VCaP (cell line): ENCODE measurements at regions not wholly inside any gene's neighbourhood (a gene's known extent, or its start where the extent isn't known, plus 50 kb on each side); places are given as distances from the start of the nearest gene placed in this dataset.

Experiments used
- H3K27ac ChIP-seq: fragments of 450-650 bp; 2 replicates; pipeline ENCODE4 v1.5.1; 2017
- TF ChIP-seq, protein P1 (sequence below): fragments of 450-650 bp; conservative IDR thresholded peaks from 2 replicates; pipeline ENCODE4 v1.5.1; 2017; ENCODE audit warnings: mild to moderate bottlenecking, moderate library complexity

GRCh38 chr3:20400686-20401085 lies 214.7 kb upstream of the SGO1 start:
- no peak overlapping the region for H3K27ac ChIP-seq
- TF ChIP-seq, protein P1, sequence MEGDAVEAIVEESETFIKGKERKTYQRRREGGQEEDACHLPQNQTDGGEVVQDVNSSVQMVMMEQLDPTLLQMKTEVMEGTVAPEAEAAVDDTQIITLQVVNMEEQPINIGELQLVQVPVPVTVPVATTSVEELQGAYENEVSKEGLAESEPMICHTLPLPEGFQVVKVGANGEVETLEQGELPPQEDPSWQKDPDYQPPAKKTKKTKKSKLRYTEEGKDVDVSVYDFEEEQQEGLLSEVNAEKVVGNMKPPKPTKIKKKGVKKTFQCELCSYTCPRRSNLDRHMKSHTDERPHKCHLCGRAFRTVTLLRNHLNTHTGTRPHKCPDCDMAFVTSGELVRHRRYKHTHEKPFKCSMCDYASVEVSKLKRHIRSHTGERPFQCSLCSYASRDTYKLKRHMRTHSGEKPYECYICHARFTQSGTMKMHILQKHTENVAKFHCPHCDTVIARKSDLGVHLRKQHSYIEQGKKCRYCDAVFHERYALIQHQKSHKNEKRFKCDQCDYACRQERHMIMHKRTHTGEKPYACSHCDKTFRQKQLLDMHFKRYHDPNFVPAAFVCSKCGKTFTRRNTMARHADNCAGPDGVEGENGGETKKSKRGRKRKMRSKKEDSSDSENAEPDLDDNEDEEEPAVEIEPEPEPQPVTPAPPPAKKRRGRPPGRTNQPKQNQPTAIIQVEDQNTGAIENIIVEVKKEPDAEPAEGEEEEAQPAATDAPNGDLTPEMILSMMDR: no peak

DNA sequence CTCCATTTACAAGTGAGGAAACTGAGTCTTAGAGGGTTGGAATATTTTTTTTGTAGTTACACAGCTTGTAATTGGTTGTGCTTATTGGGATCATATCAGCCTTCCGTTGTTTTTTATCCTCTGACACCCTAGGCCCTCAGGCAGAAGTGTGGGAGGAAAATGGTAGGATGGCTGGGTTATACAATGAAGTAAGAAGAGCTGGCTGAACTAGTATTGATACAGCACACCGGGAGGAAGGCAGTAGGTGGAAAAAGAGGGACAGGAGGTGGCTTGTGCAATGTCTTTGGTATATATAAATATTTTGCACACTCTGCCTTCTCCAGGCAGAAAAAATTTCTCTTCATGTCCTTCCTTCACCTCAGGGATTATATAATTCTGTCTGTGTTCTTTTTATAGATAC lies 214.3 kb upstream of the SGO1 start:
- H3K27ac ChIP-seq: no peak overlapping the region
- TF ChIP-seq, protein P1: no peak

- H3K27ac ChIP-seq: no peak overlapping the region
- TF ChIP-seq, protein P1: no peak
These were observed 210.3 kb upstream of the SGO1 start for GRCh38 chr3:20396335-20396734.

GRCh38 chr3:20395692-20396091 lies 209.7 kb upstream of the SGO1 start:
- TF ChIP-seq, protein P1: no peak
- H3K27ac ChIP-seq: no peak overlapping the region

DNA sequence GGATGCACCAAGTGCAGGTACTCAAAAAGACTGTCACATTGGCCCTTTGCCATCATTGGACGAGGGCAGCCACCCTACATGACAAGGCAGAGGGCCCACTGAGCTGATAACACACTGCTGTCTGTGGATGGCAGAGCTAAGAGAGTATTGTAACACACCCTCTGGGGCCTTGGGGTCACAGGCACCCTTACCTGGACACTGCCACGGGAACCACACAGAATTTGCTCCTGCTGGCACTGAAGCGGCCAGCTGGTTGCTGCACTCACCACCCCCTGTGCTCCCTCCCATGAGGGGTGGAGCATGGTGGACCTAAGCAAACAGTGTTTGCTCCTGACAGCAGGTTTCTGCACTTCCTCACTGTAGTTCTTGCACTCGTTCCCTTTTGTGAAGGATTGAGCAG lies 208.2 kb upstream of the SGO1 start:
- TF ChIP-seq, protein P1: no peak
- no peak overlapping the region for H3K27ac ChIP-seq

DNA sequence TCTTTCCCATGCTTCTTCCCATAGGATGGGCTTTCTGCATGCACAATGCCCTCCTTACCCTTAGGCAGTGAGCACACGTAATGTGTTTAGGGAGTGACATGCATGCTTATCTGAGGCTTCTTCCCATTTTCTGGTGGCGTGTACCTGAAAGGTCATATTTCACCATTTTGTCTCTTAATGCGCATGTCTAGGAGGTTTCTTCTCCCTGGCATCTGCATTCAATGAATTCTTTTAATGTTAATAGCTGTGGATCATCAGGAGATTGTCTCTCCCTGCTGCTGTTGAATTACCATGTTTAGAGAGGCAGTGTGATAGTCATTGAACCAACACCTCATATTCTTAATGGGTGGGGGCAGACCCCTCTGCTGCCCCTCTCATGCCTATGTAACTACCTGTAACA lies 205.6 kb upstream of the SGO1 start:
- H3K27ac ChIP-seq: no peak overlapping the region
- TF ChIP-seq, protein P1: no peak

- H3K27ac ChIP-seq: no peak overlapping the region
- TF ChIP-seq, protein P1: no peak
These were observed 203.0 kb upstream of the SGO1 start for GRCh38 chr3:20388971-20389370.

GRCh38 chr3:20380295-20380694 lies 194.3 kb upstream of the SGO1 start:
- H3K27ac ChIP-seq: no peak overlapping the region
- TF ChIP-seq, protein P1: no peak
